ENCODE measurements at regions not wholly inside any gene's neighbourhood (a gene's known extent, or its start where the extent isn't known, plus 50 kb on each side); places are given as distances from the start of the nearest gene placed in this dataset.

DNA sequence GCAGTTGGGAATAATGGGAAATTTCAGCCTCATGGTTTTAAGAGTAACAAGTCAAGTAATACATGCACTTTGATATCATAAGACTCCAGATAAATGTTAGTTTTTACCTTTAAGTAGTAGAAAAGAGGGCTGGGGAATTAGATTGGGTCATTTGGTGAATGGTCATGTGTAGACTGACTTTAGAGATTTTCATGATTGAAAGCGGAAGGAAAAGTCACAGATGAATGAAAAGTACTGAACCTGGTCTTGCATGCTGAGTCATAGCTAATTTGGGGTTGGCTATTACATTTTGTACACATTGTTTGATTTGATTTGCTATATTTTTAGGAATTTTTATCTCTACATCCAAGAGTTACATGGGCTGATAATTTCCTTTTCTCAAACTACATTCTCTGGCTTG is 539.4 kb upstream of the SPHKAP start:
- no peak overlapping the region for H3K4me3 ChIP-seq (ENCODE audit: low read length)
- H3K4me1 ChIP-seq (ENCODE audit: control insufficient read depth, insufficient read depth, low read length): no peaks in the 10 kb centered on the region
- no peaks in the 10 kb centered on the region for H3K36me3 ChIP-seq (ENCODE audit: control insufficient read depth, insufficient read depth, low read length)
- H3K9me3 ChIP-seq (ENCODE audit: control insufficient read depth, low read depth, low read length): no peaks in the 10 kb centered on the region
- H3K27ac ChIP-seq (ENCODE audit: low read length): no peak overlapping the region
- no peaks in the 10 kb centered on the region for H3K27me3 ChIP-seq (ENCODE audit: control insufficient read depth, insufficient read depth, low read length)
- WGBS (ENCODE audit: insufficient coverage, low lambda C conversion rate): no CpG with 5 or more reads among the region's 1 CpG
- DNase-seq: no peak

DNA sequence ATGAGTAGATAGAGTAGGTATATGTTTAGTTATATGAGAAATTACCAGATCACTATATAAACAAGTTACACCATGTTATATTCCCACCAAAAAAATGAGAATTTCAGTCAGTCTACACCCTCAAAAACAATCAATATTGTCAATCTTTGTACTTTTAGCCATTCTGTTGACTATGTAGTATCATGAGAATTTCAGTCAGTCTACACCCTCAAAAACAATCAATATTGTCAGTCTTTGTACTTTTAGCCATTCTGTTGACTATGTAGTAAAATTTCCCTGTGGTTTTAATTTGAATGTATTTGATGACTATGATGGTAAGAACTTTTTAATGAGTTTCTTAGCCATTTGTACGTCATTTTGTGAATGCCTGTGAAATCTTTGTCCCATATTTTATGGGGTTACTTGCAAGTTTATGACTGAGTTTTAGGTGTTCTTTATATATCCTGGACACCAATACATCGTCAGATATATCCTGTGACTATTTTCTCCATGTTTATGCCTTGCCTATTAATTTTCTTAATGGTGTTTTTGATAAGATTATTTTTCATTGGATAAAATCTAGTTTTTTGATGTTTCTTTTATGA is 528.4 kb upstream of the SPHKAP start:
- Histone ChIP-seq H3K4me1 (ENCODE audit: control insufficient read depth, insufficient read depth, low read length) (no peaks in the 10 kb centered on the region), H3K9me3 (ENCODE audit: control insufficient read depth, low read depth, low read length) (peaks cover 5% of the 10 kb centered on the region), H3K27me3 (ENCODE audit: control insufficient read depth, insufficient read depth, low read length) (no peaks in the 10 kb centered on the region), H3K4me3 (ENCODE audit: low read length) (no peak overlapping the region), H3K36me3 (ENCODE audit: control insufficient read depth, insufficient read depth, low read length) (no peaks in the 10 kb centered on the region), H3K27ac (ENCODE audit: low read length) (no peak overlapping the region)
- no peak for DNase-seq
- WGBS (ENCODE audit: insufficient coverage, low lambda C conversion rate): 100% methylated on average over 1 of the region's 2 CpGs

DNA sequence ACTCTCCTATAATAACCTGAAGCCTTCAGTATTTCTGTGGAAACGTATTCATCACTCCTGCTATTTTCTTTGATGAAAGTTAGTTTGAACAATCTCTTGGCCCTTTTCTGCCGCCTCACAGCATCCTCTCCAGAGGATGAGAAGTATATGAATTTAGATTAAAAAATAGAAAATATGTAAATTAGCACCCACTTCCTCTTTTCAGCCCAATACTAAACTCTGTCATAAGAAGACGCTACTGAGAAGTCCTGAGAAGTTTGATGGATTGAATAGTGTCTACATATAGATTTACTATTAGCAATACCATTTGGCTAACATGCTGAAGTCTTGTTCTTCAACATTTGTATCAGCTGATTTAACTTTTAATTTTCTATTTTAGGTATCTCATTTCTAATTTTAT is 526.4 kb upstream of the SPHKAP start:
- H3K9me3 ChIP-seq (ENCODE audit: control insufficient read depth, low read depth, low read length): no peaks in the 10 kb centered on the region
- 80% methylated on average over 1 of the region's 3 CpGs for WGBS (ENCODE audit: insufficient coverage, low lambda C conversion rate)
- no peak overlapping the region for H3K4me3 ChIP-seq (ENCODE audit: low read length)
- DNase-seq: no peak
- H3K27me3 ChIP-seq (ENCODE audit: control insufficient read depth, insufficient read depth, low read length): no peaks in the 10 kb centered on the region
- no peak overlapping the region for H3K27ac ChIP-seq (ENCODE audit: low read length)
- H3K36me3 ChIP-seq (ENCODE audit: control insufficient read depth, insufficient read depth, low read length): no peaks in the 10 kb centered on the region
- no peaks in the 10 kb centered on the region for H3K4me1 ChIP-seq (ENCODE audit: control insufficient read depth, insufficient read depth, low read length)

GRCh38 chr2:228705318-228705717 is 523.8 kb upstream of the SPHKAP start:
- Histone ChIP-seq H3K9me3 (ENCODE audit: control insufficient read depth, low read depth, low read length) (no peaks in the 10 kb centered on the region), H3K27ac (ENCODE audit: low read length) (no peak overlapping the region), H3K36me3 (ENCODE audit: control insufficient read depth, insufficient read depth, low read length) (no peaks in the 10 kb centered on the region), H3K4me3 (ENCODE audit: low read length) (no peak overlapping the region), H3K4me1 (ENCODE audit: control insufficient read depth, insufficient read depth, low read length) (no peaks in the 10 kb centered on the region), H3K27me3 (ENCODE audit: control insufficient read depth, insufficient read depth, low read length) (no peaks in the 10 kb centered on the region)
- no CpG with 5 or more reads among the region's 4 CpGs for WGBS (ENCODE audit: insufficient coverage, low lambda C conversion rate)
- DNase-seq: no peak

- H3K27me3 ChIP-seq (ENCODE audit: control insufficient read depth, insufficient read depth, low read length): no peaks in the 10 kb centered on the region
- no peaks in the 10 kb centered on the region for H3K36me3 ChIP-seq (ENCODE audit: control insufficient read depth, insufficient read depth, low read length)
- no peak overlapping the region for H3K4me3 ChIP-seq (ENCODE audit: low read length)
- H3K9me3 ChIP-seq (ENCODE audit: control insufficient read depth, low read depth, low read length): no peaks in the 10 kb centered on the region
- H3K27ac ChIP-seq (ENCODE audit: low read length): no peak overlapping the region
- 95% methylated on average over 4 of the region's 6 CpGs for WGBS (ENCODE audit: insufficient coverage, low lambda C conversion rate)
- DNase-seq: no peak
- H3K4me1 ChIP-seq (ENCODE audit: control insufficient read depth, insufficient read depth, low read length): no peaks in the 10 kb centered on the region
Observed at GRCh38 chr2:228703152-228703551, 521.7 kb upstream of the SPHKAP start.

GRCh38 chr2:228701506-228701905 is 520.0 kb upstream of the SPHKAP start:
- Histone ChIP-seq H3K9me3 (ENCODE audit: control insufficient read depth, low read depth, low read length) (no peaks in the 10 kb centered on the region), H3K4me1 (ENCODE audit: control insufficient read depth, insufficient read depth, low read length) (no peaks in the 10 kb centered on the region), H3K36me3 (ENCODE audit: control insufficient read depth, insufficient read depth, low read length) (no peaks in the 10 kb centered on the region), H3K27me3 (ENCODE audit: control insufficient read depth, insufficient read depth, low read length) (no peaks in the 10 kb centered on the region), H3K4me3 (ENCODE audit: low read length) (no peak overlapping the region), H3K27ac (ENCODE audit: low read length) (no peak overlapping the region)
- no peak for DNase-seq

DNA sequence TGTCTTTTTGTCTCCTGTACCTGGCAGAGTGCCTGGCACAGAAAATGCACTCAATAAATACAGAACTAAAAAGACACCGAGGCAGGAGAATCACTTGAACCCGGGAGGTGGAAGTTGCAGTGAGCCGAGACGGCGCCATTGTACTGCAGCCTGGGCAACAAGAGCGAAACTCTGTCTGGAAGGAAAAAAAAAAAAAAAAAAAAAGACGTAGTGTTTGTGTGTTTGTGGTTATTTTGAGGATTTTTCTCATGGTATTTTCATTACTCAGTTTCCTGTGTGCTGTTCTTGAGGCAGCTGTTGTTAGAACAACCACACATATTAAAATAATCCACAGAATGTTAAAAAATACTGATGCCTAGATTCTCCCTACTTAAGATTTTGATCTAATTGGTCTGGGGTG is 519.2 kb upstream of the SPHKAP start:
- Histone ChIP-seq H3K4me3 (ENCODE audit: low read length) (no peak overlapping the region), H3K27me3 (ENCODE audit: control insufficient read depth, insufficient read depth, low read length) (no peaks in the 10 kb centered on the region), H3K27ac (ENCODE audit: low read length) (no peak overlapping the region), H3K36me3 (ENCODE audit: control insufficient read depth, insufficient read depth, low read length) (no peaks in the 10 kb centered on the region), H3K4me1 (ENCODE audit: control insufficient read depth, insufficient read depth, low read length) (no peaks in the 10 kb centered on the region), H3K9me3 (ENCODE audit: control insufficient read depth, low read depth, low read length) (no peaks in the 10 kb centered on the region)
- no peak for DNase-seq
- no CpG with 5 or more reads among the region's 7 CpGs for WGBS (ENCODE audit: insufficient coverage, low lambda C conversion rate)

DNA sequence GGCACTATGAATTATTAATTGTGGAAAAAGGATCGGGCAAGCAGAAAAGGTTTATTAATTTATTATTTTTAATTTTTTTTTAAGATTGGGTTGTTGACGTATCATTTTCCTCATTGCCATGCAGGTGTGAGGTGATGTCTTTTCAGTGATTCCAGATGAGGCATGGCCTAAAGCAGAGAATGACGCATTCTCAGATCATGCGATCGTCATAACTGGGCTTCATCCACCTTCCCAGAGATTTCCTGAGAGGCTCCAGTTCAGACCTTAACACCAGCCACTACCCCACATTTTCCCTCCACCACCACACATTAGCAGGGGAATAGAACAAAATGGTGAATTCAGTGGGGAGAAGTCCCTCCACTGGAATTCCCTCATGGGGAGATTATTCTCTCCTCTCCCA is 518.4 kb upstream of the SPHKAP start:
- Histone ChIP-seq H3K27me3 (ENCODE audit: control insufficient read depth, insufficient read depth, low read length) (no peaks in the 10 kb centered on the region), H3K27ac (ENCODE audit: low read length) (no peak overlapping the region), H3K4me1 (ENCODE audit: control insufficient read depth, insufficient read depth, low read length) (no peaks in the 10 kb centered on the region), H3K4me3 (ENCODE audit: low read length) (no peak overlapping the region), H3K9me3 (ENCODE audit: control insufficient read depth, low read depth, low read length) (no peaks in the 10 kb centered on the region), H3K36me3 (ENCODE audit: control insufficient read depth, insufficient read depth, low read length) (no peaks in the 10 kb centered on the region)
- DNase-seq: no peak
- WGBS (ENCODE audit: insufficient coverage, low lambda C conversion rate): 91% methylated on average over 1 of the region's 5 CpGs

DNA sequence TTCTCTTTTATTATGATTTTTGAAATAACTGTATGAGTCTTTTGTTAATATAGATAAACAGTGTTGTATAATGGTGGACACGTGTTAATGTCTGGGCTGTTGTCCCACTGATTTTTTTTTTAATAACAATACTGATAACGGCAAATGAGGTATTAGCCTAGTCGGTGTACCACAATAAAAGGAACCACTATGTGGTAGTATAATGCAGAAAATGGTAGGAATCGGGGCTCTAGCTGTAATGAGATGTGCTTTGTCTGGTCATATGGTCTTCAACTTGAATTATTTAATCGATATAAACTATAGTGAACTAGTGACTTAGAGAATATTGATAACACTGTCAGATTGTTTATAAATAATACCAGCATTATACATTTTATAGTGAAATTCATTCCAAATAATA is 517.9 kb upstream of the SPHKAP start:
- H3K9me3 ChIP-seq (ENCODE audit: control insufficient read depth, low read depth, low read length): no peaks in the 10 kb centered on the region
- no peak overlapping the region for H3K27ac ChIP-seq (ENCODE audit: low read length)
- no peaks in the 10 kb centered on the region for H3K36me3 ChIP-seq (ENCODE audit: control insufficient read depth, insufficient read depth, low read length)
- 90% methylated on average over 2 of the region's 5 CpGs for WGBS (ENCODE audit: insufficient coverage, low lambda C conversion rate)
- no peaks in the 10 kb centered on the region for H3K4me1 ChIP-seq (ENCODE audit: control insufficient read depth, insufficient read depth, low read length)
- H3K4me3 ChIP-seq (ENCODE audit: low read length): no peak overlapping the region
- no peaks in the 10 kb centered on the region for H3K27me3 ChIP-seq (ENCODE audit: control insufficient read depth, insufficient read depth, low read length)
- no peak for DNase-seq

GRCh38 chr2:228698963-228699362 is 517.5 kb upstream of the SPHKAP start:
- Histone ChIP-seq H3K36me3 (ENCODE audit: control insufficient read depth, insufficient read depth, low read length) (no peaks in the 10 kb centered on the region), H3K4me1 (ENCODE audit: control insufficient read depth, insufficient read depth, low read length) (no peaks in the 10 kb centered on the region), H3K4me3 (ENCODE audit: low read length) (no peak overlapping the region), H3K27me3 (ENCODE audit: control insufficient read depth, insufficient read depth, low read length) (no peaks in the 10 kb centered on the region), H3K9me3 (ENCODE audit: control insufficient read depth, low read depth, low read length) (no peaks in the 10 kb centered on the region), H3K27ac (ENCODE audit: low read length) (no peak overlapping the region)
- no peak for DNase-seq
- WGBS (ENCODE audit: insufficient coverage, low lambda C conversion rate): 82% methylated on average over 1 of the region's 3 CpGs

GRCh38 chr2:228697456-228697855 is 516.0 kb upstream of the SPHKAP start:
- no peaks in the 10 kb centered on the region for H3K4me1 ChIP-seq (ENCODE audit: control insufficient read depth, insufficient read depth, low read length)
- WGBS (ENCODE audit: insufficient coverage, low lambda C conversion rate): no CpG with 5 or more reads among the region's 3 CpGs
- no peaks in the 10 kb centered on the region for H3K27me3 ChIP-seq (ENCODE audit: control insufficient read depth, insufficient read depth, low read length)
- no peak for DNase-seq
- H3K27ac ChIP-seq (ENCODE audit: low read length): no peak overlapping the region
- no peaks in the 10 kb centered on the region for H3K9me3 ChIP-seq (ENCODE audit: control insufficient read depth, low read depth, low read length)
- no peak overlapping the region for H3K4me3 ChIP-seq (ENCODE audit: low read length)
- H3K36me3 ChIP-seq (ENCODE audit: control insufficient read depth, insufficient read depth, low read length): no peaks in the 10 kb centered on the region
